ENCODE measurements at regions not wholly inside any gene's neighbourhood (a gene's known extent, or its start where the extent isn't known, plus 50 kb on each side); places are given as distances from the start of the nearest gene placed in this dataset.

DNA sequence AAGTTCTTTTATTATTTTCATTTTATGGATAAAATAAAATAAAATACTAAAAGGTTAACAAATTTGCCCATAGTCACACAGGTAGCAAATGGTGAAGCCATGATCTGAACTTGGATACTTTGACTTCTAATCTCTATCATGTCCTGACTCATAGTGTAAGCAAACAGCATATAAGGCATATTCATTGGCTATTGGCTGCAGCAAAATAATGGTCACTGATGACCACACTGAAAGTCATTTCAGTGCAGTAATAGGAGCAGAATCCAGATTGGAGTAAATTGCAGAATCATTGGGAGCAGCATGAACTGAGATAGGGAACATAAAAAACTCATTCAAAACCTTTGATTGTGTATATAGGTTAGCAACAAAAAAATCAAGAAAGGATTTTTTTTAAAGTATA lies 262.9 kb downstream of the PLA2G4A start:
- DNase-seq (ENCODE audit: low spot score), result no peak

- no peak for DNase-seq (ENCODE audit: low spot score)
Observed at GRCh38 chr1:187092104-187092503, 263.4 kb downstream of the PLA2G4A start.

- no peak for DNase-seq (ENCODE audit: low spot score)
Observed at GRCh38 chr1:187096689-187097088, 267.9 kb downstream of the PLA2G4A start.

GRCh38 chr1:187110351-187110750 lies 281.6 kb downstream of the PLA2G4A start:
- no peak for DNase-seq (ENCODE audit: low spot score)

DNA sequence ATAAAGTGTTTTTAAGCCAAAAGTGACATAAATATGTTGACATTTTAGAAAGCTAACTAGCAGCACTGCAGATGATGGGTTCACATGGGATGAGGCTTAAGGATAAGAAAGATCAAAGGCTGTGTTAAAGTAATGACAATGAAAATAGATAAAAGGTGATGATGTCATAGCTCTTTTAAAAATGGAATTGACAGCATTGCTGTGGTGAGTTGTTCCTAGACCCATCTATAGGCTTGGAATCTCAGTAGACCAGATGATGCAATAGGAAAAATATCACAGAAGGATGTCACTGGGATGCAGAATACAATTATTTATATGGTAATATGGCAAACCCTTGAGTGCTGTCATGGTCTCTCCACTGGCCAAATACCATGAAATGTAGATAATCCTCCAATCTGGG lies 286.0 kb downstream of the PLA2G4A start:
- DNase-seq (ENCODE audit: low spot score), result no peak

DNA sequence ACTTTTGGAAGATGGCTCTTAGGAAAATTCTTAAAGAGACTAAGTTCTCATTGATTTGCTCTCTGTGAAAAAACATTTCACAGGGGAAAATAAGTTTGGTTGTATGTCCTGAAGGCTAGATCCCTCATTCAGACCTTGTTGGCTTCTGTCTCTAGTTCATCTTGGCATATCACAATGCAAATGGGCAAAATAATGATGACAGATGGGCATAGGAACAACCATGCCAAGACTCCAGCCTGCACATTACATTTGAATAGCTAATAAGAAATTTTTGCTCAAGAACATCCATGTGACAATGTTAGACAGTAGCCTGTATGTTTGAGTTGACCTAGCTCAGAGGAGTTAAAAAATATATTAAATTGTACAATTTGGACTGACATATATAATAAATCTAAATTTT lies 292.9 kb downstream of the PLA2G4A start:
- DNase-seq (ENCODE audit: low spot score), result no peak

- DNase-seq (ENCODE audit: low spot score), result no peak
Observed at GRCh38 chr1:187122566-187122965, 293.8 kb downstream of the PLA2G4A start.

GRCh38 chr1:187129132-187129531 lies 300.4 kb downstream of the PLA2G4A start:
- DNase-seq (ENCODE audit: low spot score), result no peak

DNA sequence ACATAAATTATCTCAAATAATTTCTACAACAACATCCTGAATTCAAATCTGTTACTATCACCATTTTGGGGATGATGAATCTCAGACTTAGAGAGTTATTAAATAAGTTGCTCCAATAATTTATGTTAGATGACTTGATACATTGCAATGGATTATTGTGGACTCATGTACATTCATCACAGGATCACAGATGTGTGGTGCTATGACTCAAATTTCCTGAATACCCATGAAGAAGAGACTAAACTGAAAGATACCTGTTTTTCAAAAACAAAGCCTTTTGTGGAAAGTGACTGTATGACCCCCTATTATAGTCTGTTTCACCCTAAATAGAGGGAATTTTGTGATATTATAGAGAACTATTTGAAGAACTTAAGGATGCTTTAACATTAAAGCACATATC lies 315.0 kb downstream of the PLA2G4A start:
- DNase-seq (ENCODE audit: low spot score), result no peak

- no peak for DNase-seq (ENCODE audit: low spot score)
Observed at GRCh38 chr1:187146388-187146787, 317.6 kb downstream of the PLA2G4A start.

DNA sequence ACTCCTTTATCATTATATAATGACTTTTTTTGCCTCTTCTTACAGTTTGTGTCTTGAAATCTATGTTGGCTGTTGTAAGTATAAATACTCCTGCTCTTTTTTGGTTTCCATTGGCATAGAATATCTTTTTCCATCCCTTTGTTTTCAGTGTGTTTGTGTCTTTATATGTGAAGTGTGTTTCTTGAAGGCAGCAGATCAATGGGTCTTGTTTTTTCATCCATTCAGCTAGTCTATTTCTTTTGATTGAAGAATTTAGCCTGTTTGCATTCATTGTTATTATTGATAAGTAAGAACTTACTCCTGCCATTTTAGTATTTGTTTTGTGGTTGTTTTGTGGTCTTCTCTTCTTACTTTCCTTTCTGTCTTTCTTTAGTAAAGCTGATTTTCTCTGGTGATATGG lies 322.8 kb downstream of the PLA2G4A start:
- no peak for DNase-seq (ENCODE audit: low spot score)

DNA sequence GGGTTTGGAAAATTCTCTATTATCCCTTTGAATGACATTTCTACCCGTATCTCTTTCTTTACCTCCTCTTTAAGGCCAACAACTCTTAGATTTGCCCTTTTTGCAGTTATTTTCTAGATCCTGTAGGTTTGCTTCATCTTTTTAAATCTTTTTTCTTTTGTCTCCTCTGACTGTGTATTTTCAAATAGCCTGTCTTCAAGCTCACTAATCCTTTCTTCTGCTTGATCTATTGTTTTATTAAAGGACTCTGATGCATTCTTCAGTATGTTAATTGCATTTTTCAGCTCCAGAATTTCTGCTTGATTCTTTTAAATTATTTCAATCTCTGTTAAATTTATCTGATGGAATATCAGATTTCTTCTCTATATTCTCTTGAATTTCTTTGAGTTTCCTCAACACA lies 324.3 kb downstream of the PLA2G4A start:
- DNase-seq (ENCODE audit: low spot score), result no peak

DNA sequence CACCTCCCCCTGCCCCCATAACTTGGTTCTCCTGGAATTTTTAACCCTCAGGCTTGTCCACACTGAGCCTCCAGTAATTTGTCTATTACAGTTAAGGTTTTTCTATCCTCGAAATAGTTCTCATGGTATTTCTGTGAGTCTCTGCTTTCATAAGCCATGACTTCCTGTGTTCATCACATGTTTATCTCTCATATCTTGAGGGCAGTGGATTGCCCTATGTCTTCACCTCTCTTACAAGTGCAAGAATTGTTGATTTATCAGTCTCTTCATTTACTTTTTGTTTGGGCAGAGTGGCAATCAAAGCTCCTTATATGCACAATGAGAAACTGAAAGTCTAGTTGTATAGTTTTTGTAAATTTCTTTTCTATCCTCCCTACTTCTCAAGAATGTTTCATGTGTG lies 328.4 kb downstream of the PLA2G4A start:
- no peak for DNase-seq (ENCODE audit: low spot score)

DNA sequence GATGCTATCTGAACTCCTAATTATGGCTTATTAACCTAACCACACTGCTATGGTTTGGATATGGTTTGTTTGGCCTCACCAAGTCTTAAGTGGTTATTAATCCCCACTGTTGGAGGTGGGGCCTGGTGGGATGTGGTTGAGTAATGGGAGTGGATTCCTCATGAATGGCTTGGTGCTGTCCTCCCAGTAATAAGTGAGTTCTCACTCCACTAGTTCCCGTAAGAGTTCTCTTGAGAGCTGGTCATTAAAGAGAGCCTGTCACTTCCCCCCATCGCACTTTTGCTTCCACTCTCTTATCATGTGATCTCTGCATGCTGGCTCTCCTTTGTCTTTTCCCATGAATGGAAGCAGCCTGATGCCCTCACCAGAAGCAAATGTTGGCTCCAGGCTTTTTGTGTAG lies 328.8 kb downstream of the PLA2G4A start:
- no peak for DNase-seq (ENCODE audit: low spot score)

- DNase-seq (ENCODE audit: low spot score), result no peak
Observed at GRCh38 chr1:187167555-187167954, 338.8 kb downstream of the PLA2G4A start.

DNA sequence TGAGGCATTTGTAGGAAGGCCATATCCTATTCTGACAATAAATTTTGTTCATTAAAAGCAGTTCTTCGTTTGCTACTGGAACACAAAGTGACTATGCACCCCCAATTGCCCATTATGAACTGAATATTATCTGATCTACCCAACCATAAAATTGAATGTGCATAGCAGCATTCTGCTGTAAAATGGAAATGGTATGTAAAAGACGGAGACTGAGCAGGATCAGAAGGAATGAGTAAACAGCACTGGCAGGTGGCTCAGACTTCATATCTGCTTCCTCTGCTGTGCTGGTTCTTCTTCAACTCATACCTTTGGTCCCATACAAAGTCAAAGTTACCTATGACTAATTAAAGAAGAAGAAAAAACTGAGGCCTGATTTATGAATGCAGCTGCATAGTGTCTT lies 339.5 kb downstream of the PLA2G4A start:
- no peak for DNase-seq (ENCODE audit: low spot score)

- DNase-seq (ENCODE audit: low spot score), result no peak
Observed at GRCh38 chr1:187185389-187185788, 356.6 kb downstream of the PLA2G4A start.

DNA sequence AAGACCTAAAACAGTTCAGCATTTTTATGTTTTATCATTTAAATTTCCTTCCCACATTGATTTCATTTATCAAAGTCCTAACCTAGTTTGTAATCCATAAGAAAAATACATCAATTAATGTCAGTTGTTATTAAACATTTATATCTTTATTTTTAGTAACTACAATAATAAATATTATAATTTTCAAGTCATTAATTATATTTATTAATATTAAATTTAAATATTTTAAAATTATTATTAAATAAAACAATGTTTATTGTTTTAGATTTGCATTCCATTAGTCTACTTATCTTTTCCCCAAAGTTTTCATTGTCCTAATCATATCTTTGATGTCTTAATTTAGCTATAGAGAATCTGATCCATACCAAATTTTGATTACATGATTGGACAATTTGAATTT lies 368.9 kb downstream of the PLA2G4A start:
- DNase-seq (ENCODE audit: low spot score), result no peak

- DNase-seq (ENCODE audit: low spot score), result no peak
Observed at GRCh38 chr1:187203257-187203656, 374.5 kb downstream of the PLA2G4A start.

DNA sequence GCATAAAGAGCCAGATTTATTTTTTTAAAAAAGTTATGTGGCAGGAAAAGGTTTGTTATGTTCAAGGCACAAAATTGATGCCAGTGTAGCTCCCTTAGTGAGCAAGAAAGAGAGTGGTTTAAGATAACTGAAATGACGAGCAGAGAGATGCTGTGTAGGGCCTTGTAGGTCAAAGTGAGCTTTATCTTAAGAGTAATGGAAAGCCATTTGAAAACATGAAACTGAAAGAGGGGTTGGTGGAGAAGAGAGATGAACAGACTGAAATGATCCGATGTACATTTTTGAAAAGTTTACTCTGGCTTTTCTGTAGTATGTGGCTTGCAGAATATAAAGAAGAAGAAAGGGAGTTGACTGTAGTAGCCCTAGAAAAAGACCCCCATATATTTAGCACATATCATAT lies 383.6 kb downstream of the PLA2G4A start:
- no peak for DNase-seq (ENCODE audit: low spot score)

DNA sequence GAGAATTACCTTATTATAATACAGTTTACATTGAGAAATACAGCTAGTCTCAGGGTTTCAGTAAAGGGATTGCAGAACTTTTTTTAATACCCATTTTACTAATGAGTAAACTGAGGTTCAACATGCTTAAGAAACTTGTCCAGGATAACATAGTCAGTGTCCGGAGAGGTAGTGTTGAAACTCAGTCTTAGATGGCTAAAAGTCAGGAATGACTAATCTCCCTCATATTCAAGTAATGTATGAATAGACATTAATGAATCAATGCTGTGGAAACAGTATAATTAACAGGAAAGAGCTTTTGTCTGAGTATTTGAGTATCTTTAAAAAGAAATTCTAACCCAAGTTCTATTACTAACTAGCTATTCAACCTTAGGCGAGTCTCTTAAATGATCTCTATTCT lies 397.6 kb downstream of the PLA2G4A start:
- DNase-seq (ENCODE audit: low spot score), result no peak

GRCh38 chr1:187228790-187229189 lies 400.0 kb downstream of the PLA2G4A start:
- DNase-seq (ENCODE audit: low spot score), result no peak

DNA sequence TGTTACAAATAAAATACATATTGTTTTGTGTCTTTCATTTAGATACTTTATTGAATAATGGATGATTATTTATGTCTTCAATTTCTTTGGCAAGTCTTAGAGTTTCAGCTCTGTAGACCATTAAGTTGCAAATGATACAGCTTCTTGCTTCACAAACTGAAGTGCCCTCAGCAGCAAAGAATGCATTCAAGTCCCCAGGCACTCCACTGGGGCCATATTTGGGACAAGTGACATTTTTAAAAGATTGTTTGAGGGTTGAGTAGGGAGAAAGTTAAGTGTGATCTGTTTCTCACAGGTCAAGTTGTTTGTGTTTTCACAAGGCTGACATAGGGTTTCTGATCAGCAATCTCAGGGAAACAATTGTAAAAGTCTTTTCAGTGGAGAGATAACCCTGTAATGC lies 400.7 kb downstream of the PLA2G4A start:
- no peak for DNase-seq (ENCODE audit: low spot score)

DNA sequence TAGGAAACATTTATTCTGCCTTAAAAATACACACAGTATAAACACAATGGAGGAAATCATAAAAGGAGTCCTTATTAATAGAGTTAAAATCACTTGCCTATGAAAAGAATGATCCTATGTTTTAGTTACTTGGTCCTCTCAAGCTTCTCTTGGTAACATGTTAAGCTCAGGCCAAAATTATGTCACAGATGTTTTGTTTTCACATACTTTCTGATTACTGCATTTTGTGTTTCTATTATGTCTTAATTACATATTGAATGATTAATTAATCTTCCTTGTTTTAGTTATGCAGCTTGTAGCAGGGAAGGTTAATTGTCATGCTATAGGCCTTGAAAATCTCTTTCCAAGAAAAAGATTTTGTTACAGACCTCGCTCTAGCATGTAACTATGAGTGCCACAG lies 406.0 kb downstream of the PLA2G4A start:
- DNase-seq (ENCODE audit: low spot score), result no peak

- DNase-seq (ENCODE audit: low spot score), result no peak
Observed at GRCh38 chr1:187236199-187236598, 407.4 kb downstream of the PLA2G4A start.
